ACC112 (cell line): ENCODE measurements at regions not wholly inside any gene's neighbourhood (a gene's known extent, or its start where the extent isn't known, plus 50 kb on each side); places are given as distances from the start of the nearest gene placed in this dataset.

Experiments used
- H2AFZ ChIP-seq: fragments of 200-600 bp; sonication (generic); one replicate; pipeline ENCODE4 v1.6.0; 2017; ENCODE audit warnings: antibody characterized with exemption, low read length; ENCODE audit not compliant: unreplicated experiment
- H3K27ac ChIP-seq: fragments of 200-600 bp; sonication (generic); 2 replicates; pipeline ENCODE4 v1.5.1; 2014; ENCODE audit warnings: low read depth, mild to moderate bottlenecking, antibody characterized with exemption, low read length, moderate library complexity
- H3K27me3 ChIP-seq: fragments of 200-600 bp; sonication (generic); 2 replicates; pipeline ENCODE4 v1.6.1; 2014; ENCODE audit warnings: mild to moderate bottlenecking, antibody characterized with exemption, low read length, moderate library complexity, mixed read lengths; ENCODE audit not compliant: insufficient read depth
- H3K36me3 ChIP-seq: fragments of 200-600 bp; sonication (generic); 2 replicates; pipeline ENCODE4 v1.6.1; 2016; ENCODE audit warnings: mild to moderate bottlenecking, antibody characterized with exemption, low read length, moderate library complexity, mixed read lengths; ENCODE audit not compliant: insufficient read depth
- H3K4me1 ChIP-seq: fragments of 200-600 bp; sonication (generic); one replicate; pipeline ENCODE4 v1.6.1; 2016; ENCODE audit warnings: low read length, mixed read lengths; ENCODE audit not compliant: insufficient read depth, unreplicated experiment, control insufficient read depth
- H3K4me3 ChIP-seq: fragments of 200-600 bp; sonication (generic); 2 replicates; pipeline ENCODE4 v1.5.1; 2014; ENCODE audit warnings: mild to moderate bottlenecking, low read depth, low read length
- H3K79me2 ChIP-seq: fragments of 200-600 bp; sonication (generic); one replicate; pipeline ENCODE4 v1.6.0; 2016; ENCODE audit warnings: low read length; ENCODE audit not compliant: control insufficient read depth, unreplicated experiment, insufficient read depth

- H3K27ac ChIP-seq = no peak overlapping the region
- H3K36me3 ChIP-seq = no peaks in the 10 kb centered on the region
- no peaks in the 10 kb centered on the region for H3K79me2 ChIP-seq
- H3K4me1 ChIP-seq = no peaks in the 10 kb centered on the region
- H3K4me3 ChIP-seq = no peak overlapping the region
- H2AFZ ChIP-seq = no peak overlapping the region
- H3K27me3 ChIP-seq = no peaks in the 10 kb centered on the region
Observed at GRCh38 chrX:126886997-126887396, 67.5 kb downstream of the PRR32 start.

GRCh38 chrX:126900937-126901336, 81.4 kb downstream of the PRR32 start:
- H3K79me2 ChIP-seq = no peaks in the 10 kb centered on the region
- no peak overlapping the region for H3K27ac ChIP-seq
- no peak overlapping the region for H3K4me3 ChIP-seq
- H3K27me3 ChIP-seq = no peaks in the 10 kb centered on the region
- no peak overlapping the region for H2AFZ ChIP-seq
- no peaks in the 10 kb centered on the region for H3K4me1 ChIP-seq
- H3K36me3 ChIP-seq = no peaks in the 10 kb centered on the region

- Histone ChIP-seq H3K27ac (no peak overlapping the region), H2AFZ (no peak overlapping the region), H3K4me3 (no peak overlapping the region), H3K36me3 (no peaks in the 10 kb centered on the region), H3K27me3 (no peaks in the 10 kb centered on the region), H3K4me1 (no peaks in the 10 kb centered on the region), H3K79me2 (no peaks in the 10 kb centered on the region)
Observed at GRCh38 chrX:126929071-126929470, 109.5 kb downstream of the PRR32 start.

GRCh38 chrX:126967225-126967624, 147.7 kb downstream of the PRR32 start:
- Histone ChIP-seq H2AFZ (no peak overlapping the region), H3K4me3 (no peak overlapping the region), H3K4me1 (no peaks in the 10 kb centered on the region), H3K27me3 (no peaks in the 10 kb centered on the region), H3K27ac (no peak overlapping the region), H3K79me2 (no peaks in the 10 kb centered on the region), H3K36me3 (no peaks in the 10 kb centered on the region)

GRCh38 chrX:126982158-126982557, 162.6 kb downstream of the PRR32 start:
- Histone ChIP-seq H3K4me1 (no peaks in the 10 kb centered on the region), H3K4me3 (no peak overlapping the region), H3K79me2 (no peaks in the 10 kb centered on the region), H2AFZ (no peak overlapping the region), H3K36me3 (no peaks in the 10 kb centered on the region), H3K27ac (no peak overlapping the region), H3K27me3 (no peaks in the 10 kb centered on the region)

GRCh38 chrX:126985027-126985426, 165.5 kb downstream of the PRR32 start:
- Histone ChIP-seq H3K36me3 (no peaks in the 10 kb centered on the region), H3K27ac (no peak overlapping the region), H2AFZ (no peak overlapping the region), H3K4me3 (no peak overlapping the region), H3K27me3 (no peaks in the 10 kb centered on the region), H3K79me2 (no peaks in the 10 kb centered on the region), H3K4me1 (no peaks in the 10 kb centered on the region)

- H3K79me2 ChIP-seq = no peaks in the 10 kb centered on the region
- no peaks in the 10 kb centered on the region for H3K27me3 ChIP-seq
- H2AFZ ChIP-seq = no peak overlapping the region
Observed at GRCh38 chrX:126985981-126986380, 166.5 kb downstream of the PRR32 start.

GRCh38 chrX:126994032-126994600, 174.6 kb downstream of the PRR32 start:
- Histone ChIP-seq H3K4me3 (no peak overlapping the region), H3K4me1 (no peaks in the 10 kb centered on the region), H3K27me3 (no peaks in the 10 kb centered on the region), H3K27ac (no peak overlapping the region), H3K79me2 (no peaks in the 10 kb centered on the region), H3K36me3 (no peaks in the 10 kb centered on the region), H2AFZ (no peak overlapping the region)

More at GRCh38 chrX:126985981-126986380, 166.5 kb downstream of the PRR32 start:
- no peak overlapping the region for H3K4me3 ChIP-seq
- no peak overlapping the region for H3K27ac ChIP-seq
- H3K4me1 ChIP-seq = no peaks in the 10 kb centered on the region
- no peaks in the 10 kb centered on the region for H3K36me3 ChIP-seq

- no peaks in the 10 kb centered on the region for H3K36me3 ChIP-seq
- no peaks in the 10 kb centered on the region for H3K79me2 ChIP-seq
- no peak overlapping the region for H3K27ac ChIP-seq
- H3K27me3 ChIP-seq = no peaks in the 10 kb centered on the region
- H2AFZ ChIP-seq = no peak overlapping the region
- no peaks in the 10 kb centered on the region for H3K4me1 ChIP-seq
- peak overlapping the region; percentile 29; the same call in 1 of the 2 replicates for H3K4me3 ChIP-seq
Observed at GRCh38 chrX:127011629-127012028, 192.1 kb downstream of the PRR32 start.

GRCh38 chrX:127025013-127025412, 205.5 kb downstream of the PRR32 start:
- Histone ChIP-seq H3K4me1 (no peaks in the 10 kb centered on the region), H3K27ac (no peak overlapping the region), H3K79me2 (no peaks in the 10 kb centered on the region), H3K36me3 (no peaks in the 10 kb centered on the region), H3K4me3 (no peak overlapping the region), H3K27me3 (no peaks in the 10 kb centered on the region), H2AFZ (no peak overlapping the region)

- Histone ChIP-seq H2AFZ (no peak overlapping the region), H3K79me2 (no peaks in the 10 kb centered on the region), H3K27ac (no peak overlapping the region), H3K4me3 (no peak overlapping the region), H3K4me1 (no peaks in the 10 kb centered on the region), H3K27me3 (no peaks in the 10 kb centered on the region), H3K36me3 (no peaks in the 10 kb centered on the region)
Observed at GRCh38 chrX:127030016-127030748, 210.7 kb downstream of the PRR32 start.
